WTC11 (cell line): ENCODE measurements at regions not wholly inside any gene's neighbourhood (a gene's known extent, or its start where the extent isn't known, plus 50 kb on each side); places are given as distances from the start of the nearest gene placed in this dataset.

Experiments
- ATAC-seq: fragments of 200-7000 bp; cut with Tn5 transposase; 2 replicates; pipeline ENCODE4 v1.10.0; 2021; ENCODE audit warnings: mild to moderate bottlenecking, moderate library complexity
- CTCF ChIA-PET: fragments of 300-600 bp; sonication (Branson Sonifier 250); formaldehyde crosslinking; loops from one replicate; lab custom pipeline; 2021; ENCODE audit warnings: antibody characterized with exemption; lab: Charles Lee
- POLR2A ChIA-PET: fragments of 350-600 bp; sonication (Branson Sonifier 250); formaldehyde crosslinking; loops from one replicate; lab custom pipeline; 2021; ENCODE audit warnings: antibody characterized with exemption; lab: Charles Lee
- DNase-seq: peaks from one replicate; pipeline ENCODE4 v3.0.0; 2021; ENCODE audit warnings: low spot score
- H3K27ac Mint-ChIP-seq: 2 replicates; pipeline ENCODE4 v1.8.0; 2021; ENCODE audit warnings: mixed read lengths
- H3K27me3 Mint-ChIP-seq: 2 replicates; pipeline ENCODE4 v1.8.0; 2021; ENCODE audit warnings: low read depth, mild to moderate bottlenecking, moderate library complexity, mixed read lengths
- H3K36me3 Mint-ChIP-seq: 2 replicates; pipeline ENCODE4 v1.8.0; 2021; ENCODE audit warnings: mixed read lengths
- H3K4me1 Mint-ChIP-seq: 2 replicates; pipeline ENCODE4 v1.8.0; 2022; ENCODE audit warnings: mixed read lengths
- H3K4me3 Mint-ChIP-seq: 2 replicates; pipeline ENCODE4 v1.8.0; 2021; ENCODE audit warnings: mild to moderate bottlenecking, moderate library complexity, mixed read lengths
- H3K9me3 Mint-ChIP-seq: 2 replicates; pipeline ENCODE4 v1.8.0; 2021; ENCODE audit warnings: mixed read lengths
- GRHL2 ChIP-seq: fragments of 250-450 bp; sonication (Bioruptor Pico); IDR thresholded peaks from 2 replicates; pipeline ENCODE4 v1.8.0; 2022; ENCODE audit warnings: mild to moderate bottlenecking, moderate library complexity; ENCODE audit not compliant: insufficient replicate concordance, severe bottlenecking
- GTF2I ChIP-seq: fragments of 250-450 bp; sonication (Bioruptor Pico); conservative IDR thresholded peaks from 2 replicates; pipeline ENCODE4 v1.4.0; 2021; ENCODE audit warnings: mild to moderate bottlenecking
- HMGA2 ChIP-seq: fragments of 250-450 bp; sonication (Bioruptor Pico); IDR thresholded peaks from 2 replicates; pipeline ENCODE4 v1.4.0; 2021; ENCODE audit warnings: mild to moderate bottlenecking, moderate library complexity
- IRF2 ChIP-seq: sonication (generic); formaldehyde crosslinking; IDR thresholded peaks from 2 replicates; pipeline ENCODE4 v1.8.0; 2022; ENCODE audit warnings: low read depth, missing genetic modification reagents, borderline replicate concordance
- SP1 ChIP-seq: sonication (generic); formaldehyde crosslinking; conservative IDR thresholded peaks from 2 replicates; pipeline ENCODE4 v1.8.1; 2022; ENCODE audit warnings: missing genetic modification reagents
- TEAD1 ChIP-seq: sonication (generic); formaldehyde crosslinking; IDR thresholded peaks from 2 replicates; pipeline ENCODE4 v1.8.0; 2022; ENCODE audit warnings: mild to moderate bottlenecking, missing genetic modification reagents
- USF1 ChIP-seq: sonication (generic); formaldehyde crosslinking; IDR thresholded peaks from 2 replicates; pipeline ENCODE4 v1.8.0; 2022; ENCODE audit warnings: mild to moderate bottlenecking, missing genetic modification reagents
- USF2 ChIP-seq: sonication (generic); formaldehyde crosslinking; IDR thresholded peaks from 2 replicates; pipeline ENCODE4 v1.8.1; 2023; ENCODE audit warnings: mild to moderate bottlenecking, missing genetic modification reagents, moderate library complexity
- ZBTB43 ChIP-seq: sonication (generic); formaldehyde crosslinking; IDR thresholded peaks from 2 replicates; pipeline ENCODE4 v1.8.1; 2023; ENCODE audit warnings: mild to moderate bottlenecking, missing genetic modification reagents
- ZNF219 ChIP-seq: sonication (generic); formaldehyde crosslinking; IDR thresholded peaks from 2 replicates; pipeline ENCODE4 v1.8.0; 2023; ENCODE audit warnings: missing genetic modification reagents, mild to moderate bottlenecking, borderline replicate concordance
- ZNF512 ChIP-seq: sonication (generic); formaldehyde crosslinking; IDR thresholded peaks from 2 replicates; pipeline ENCODE4 v1.8.1; 2022; ENCODE audit warnings: missing genetic modification reagents, borderline replicate concordance
- ZNF671 ChIP-seq: fragments of 250-450 bp; sonication (Bioruptor Pico); IDR thresholded peaks from 2 replicates; pipeline ENCODE4 v1.8.0; 2021; ENCODE audit warnings: mild to moderate bottlenecking
- TF ChIP-seq, protein P1 (sequence below): sonication (generic); formaldehyde crosslinking; IDR thresholded peaks from 2 replicates; pipeline ENCODE4 v1.8.0; 2023; ENCODE audit warnings: mild to moderate bottlenecking, missing genetic modification reagents
- TF ChIP-seq, protein P2 (sequence below): sonication (generic); formaldehyde crosslinking; IDR thresholded peaks from 2 replicates; pipeline ENCODE4 v1.8.0; 2022; ENCODE audit warnings: mild to moderate bottlenecking, missing genetic modification reagents
- TF ChIP-seq, protein P3 (sequence below): sonication (generic); formaldehyde crosslinking; IDR thresholded peaks from 2 replicates; pipeline ENCODE4 v1.8.0; 2022; ENCODE audit warnings: mild to moderate bottlenecking, missing genetic modification reagents
- TF ChIP-seq, protein P4 (sequence below): sonication (generic); formaldehyde crosslinking; IDR thresholded peaks from 2 replicates; pipeline ENCODE4 v1.8.1; 2022; ENCODE audit warnings: low read depth, mild to moderate bottlenecking, moderate library complexity, missing genetic modification reagents, borderline replicate concordance

- TF ChIP-seq, protein P1, sequence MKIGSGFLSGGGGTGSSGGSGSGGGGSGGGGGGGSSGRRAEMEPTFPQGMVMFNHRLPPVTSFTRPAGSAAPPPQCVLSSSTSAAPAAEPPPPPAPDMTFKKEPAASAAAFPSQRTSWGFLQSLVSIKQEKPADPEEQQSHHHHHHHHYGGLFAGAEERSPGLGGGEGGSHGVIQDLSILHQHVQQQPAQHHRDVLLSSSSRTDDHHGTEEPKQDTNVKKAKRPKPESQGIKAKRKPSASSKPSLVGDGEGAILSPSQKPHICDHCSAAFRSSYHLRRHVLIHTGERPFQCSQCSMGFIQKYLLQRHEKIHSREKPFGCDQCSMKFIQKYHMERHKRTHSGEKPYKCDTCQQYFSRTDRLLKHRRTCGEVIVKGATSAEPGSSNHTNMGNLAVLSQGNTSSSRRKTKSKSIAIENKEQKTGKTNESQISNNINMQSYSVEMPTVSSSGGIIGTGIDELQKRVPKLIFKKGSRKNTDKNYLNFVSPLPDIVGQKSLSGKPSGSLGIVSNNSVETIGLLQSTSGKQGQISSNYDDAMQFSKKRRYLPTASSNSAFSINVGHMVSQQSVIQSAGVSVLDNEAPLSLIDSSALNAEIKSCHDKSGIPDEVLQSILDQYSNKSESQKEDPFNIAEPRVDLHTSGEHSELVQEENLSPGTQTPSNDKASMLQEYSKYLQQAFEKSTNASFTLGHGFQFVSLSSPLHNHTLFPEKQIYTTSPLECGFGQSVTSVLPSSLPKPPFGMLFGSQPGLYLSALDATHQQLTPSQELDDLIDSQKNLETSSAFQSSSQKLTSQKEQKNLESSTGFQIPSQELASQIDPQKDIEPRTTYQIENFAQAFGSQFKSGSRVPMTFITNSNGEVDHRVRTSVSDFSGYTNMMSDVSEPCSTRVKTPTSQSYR (CRISPR knock-in tag): no peak
- no peak for TF ChIP-seq USF2
- TF ChIP-seq ZNF512 (CRISPR knock-in tag): no peak
- TF ChIP-seq ZNF219 (CRISPR knock-in tag): no peak
Observed at GRCh38 chr2:857081-857480, 93.6 kb upstream of the SNTG2 start (continued).

- Mint-ChIP-seq H3K4me3 (no peak overlapping the region), H3K4me1 (peaks cover 31% of the 10 kb centered on the region), H3K9me3 (peaks cover 7% of the 10 kb centered on the region), H3K36me3 (no peaks in the 10 kb centered on the region; the same call in 1 of the 2 replicates), H3K27me3 (peaks cover 3% of the 10 kb centered on the region; the same call in 1 of the 2 replicates), H3K27ac (no peak overlapping the region)
- CTCF ChIA-PET: interaction anchor here (0.8 to 1.6 kb wide), 2 partner anchors 141 to 284 kb away, joined by 3 read pairs; no protein-coding TSS in a partner anchor
- POLR2A ChIA-PET: no interaction called here
- TF ChIP-seq HMGA2 (CRISPR knock-in tag): no peak
- no peak for TF ChIP-seq GRHL2 (CRISPR knock-in tag)
- TF ChIP-seq ZNF512 (CRISPR knock-in tag): no peak
- no peak for TF ChIP-seq USF1 (CRISPR knock-in tag)
- TF ChIP-seq ZNF671: no peak
- no peak for TF ChIP-seq TEAD1 (CRISPR knock-in tag)
- TF ChIP-seq, protein P1 (CRISPR knock-in tag): no peak
- TF ChIP-seq, protein P2, sequence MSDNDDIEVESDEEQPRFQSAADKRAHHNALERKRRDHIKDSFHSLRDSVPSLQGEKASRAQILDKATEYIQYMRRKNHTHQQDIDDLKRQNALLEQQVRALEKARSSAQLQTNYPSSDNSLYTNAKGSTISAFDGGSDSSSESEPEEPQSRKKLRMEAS (CRISPR knock-in tag): no peak
- TF ChIP-seq ZNF219 (CRISPR knock-in tag): no peak
- ATAC-seq (no peak), DNase-seq (no peak)
Observed at GRCh38 chr2:856456-856855, 94.2 kb upstream of the SNTG2 start.

- Mint-ChIP-seq H3K9me3 (peaks cover 7% of the 10 kb centered on the region), H3K4me3 (no peak overlapping the region), H3K27ac (no peak overlapping the region), H3K4me1 (peaks cover 29% of the 10 kb centered on the region), H3K27me3 (peaks cover 3% of the 10 kb centered on the region; the same call in 1 of the 2 replicates), H3K36me3 (no peaks in the 10 kb centered on the region; the same call in 1 of the 2 replicates)
- ATAC-seq (no peak), DNase-seq (no peak)
- CTCF ChIA-PET: interaction anchor here (0.8 to 1.6 kb wide), 2 partner anchors 141 to 285 kb away, joined by 3 read pairs; no protein-coding TSS in a partner anchor
- POLR2A ChIA-PET: no interaction called here
- TF ChIP-seq, protein P3, sequence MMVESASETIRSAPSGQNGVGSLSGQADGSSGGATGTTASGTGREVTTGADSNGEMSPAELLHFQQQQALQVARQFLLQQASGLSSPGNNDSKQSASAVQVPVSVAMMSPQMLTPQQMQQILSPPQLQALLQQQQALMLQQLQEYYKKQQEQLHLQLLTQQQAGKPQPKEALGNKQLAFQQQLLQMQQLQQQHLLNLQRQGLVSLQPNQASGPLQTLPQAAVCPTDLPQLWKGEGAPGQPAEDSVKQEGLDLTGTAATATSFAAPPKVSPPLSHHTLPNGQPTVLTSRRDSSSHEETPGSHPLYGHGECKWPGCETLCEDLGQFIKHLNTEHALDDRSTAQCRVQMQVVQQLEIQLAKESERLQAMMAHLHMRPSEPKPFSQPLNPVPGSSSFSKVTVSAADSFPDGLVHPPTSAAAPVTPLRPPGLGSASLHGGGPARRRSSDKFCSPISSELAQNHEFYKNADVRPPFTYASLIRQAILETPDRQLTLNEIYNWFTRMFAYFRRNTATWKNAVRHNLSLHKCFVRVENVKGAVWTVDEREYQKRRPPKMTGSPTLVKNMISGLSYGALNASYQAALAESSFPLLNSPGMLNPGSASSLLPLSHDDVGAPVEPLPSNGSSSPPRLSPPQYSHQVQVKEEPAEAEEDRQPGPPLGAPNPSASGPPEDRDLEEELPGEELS (CRISPR knock-in tag): no peak
- TF ChIP-seq IRF2: no peak
- no peak for TF ChIP-seq SP1 (CRISPR knock-in tag)
- no peak for TF ChIP-seq GTF2I (CRISPR knock-in tag)
- TF ChIP-seq, protein P4, sequence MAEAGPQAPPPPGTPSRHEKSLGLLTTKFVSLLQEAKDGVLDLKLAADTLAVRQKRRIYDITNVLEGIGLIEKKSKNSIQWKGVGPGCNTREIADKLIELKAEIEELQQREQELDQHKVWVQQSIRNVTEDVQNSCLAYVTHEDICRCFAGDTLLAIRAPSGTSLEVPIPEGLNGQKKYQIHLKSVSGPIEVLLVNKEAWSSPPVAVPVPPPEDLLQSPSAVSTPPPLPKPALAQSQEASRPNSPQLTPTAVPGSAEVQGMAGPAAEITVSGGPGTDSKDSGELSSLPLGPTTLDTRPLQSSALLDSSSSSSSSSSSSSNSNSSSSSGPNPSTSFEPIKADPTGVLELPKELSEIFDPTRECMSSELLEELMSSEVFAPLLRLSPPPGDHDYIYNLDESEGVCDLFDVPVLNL (CRISPR knock-in tag): no peak
- TF ChIP-seq ZBTB43 (CRISPR knock-in tag): no peak
Observed at GRCh38 chr2:856041-856440, 94.6 kb upstream of the SNTG2 start.
